Adrenal gland (tissue), 9 donors: ENCODE measurements at regions not wholly inside any gene's neighbourhood (a gene's known extent, or its start where the extent isn't known, plus 50 kb on each side); places are given as distances from the start of the nearest gene placed in this dataset.

Experiments used
- DNase-seq, 7 donors: peaks; one replicate each; pipeline ENCODE4 v3.0.0-alpha.2; 2019 to 2020
- H3K27ac ChIP-seq, 5 donors: fragments of 200-600 bp; sonication (generic) in 4 of 5; 1 replicate in 3 of 5; 2 replicates in 2 of 5; pipeline versions ENCODE4 v1.5.1 to v1.8.0; 2016 to 2020; ENCODE audit warnings: mild to moderate bottlenecking in 1 of 5
- H3K27me3 ChIP-seq: fragments of 200-600 bp; 2 replicates; pipeline ENCODE4 v1.8.0; 2021
- H3K36me3 ChIP-seq, 2 donors: fragments of 200-600 bp; replicated peaks in 1 of 2; 1 replicate in 1 of 2; 2 replicates in 1 of 2; pipeline versions ENCODE4 v1.5.1 to v1.8.0; 2018 to 2022
- H3K4me1 ChIP-seq, 2 donors: fragments of 200-600 bp; replicated peaks in 1 of 2; 1 replicate in 1 of 2; 2 replicates in 1 of 2; pipeline versions ENCODE4 v1.5.1 to v1.8.0; 2018 to 2021
- H3K4me3 ChIP-seq, 4 donors: fragments of 200-600 bp; sonication (generic) in 3 of 4; one replicate each; pipeline ENCODE4 v1.5.1; 2016 to 2018
- H3K9me3 ChIP-seq, 3 donors: fragments of 200-600 bp; sonication (generic) in 1 of 3; replicated peaks in 1 of 3; 1 replicate in 2 of 3; 2 replicates in 1 of 3; pipeline versions ENCODE4 v1.5.1 to v1.8.0; 2016 to 2021
- CTCF ChIP-seq, 6 experiments: fragments of 450-650 bp in 4 of 6; fragments of 200-600 bp in 2 of 6; sonication (generic) in 1 of 6; IDR thresholded peaks; 1 replicate in 5 of 6; 2 replicates in 1 of 6; pipeline versions ENCODE4 v1.5.1 to v1.8.0; 2016 to 2021; ENCODE audit warnings: antibody characterized with exemption in 6 of 6, mild to moderate bottlenecking in 2 of 6, moderate library complexity in 1 of 6
- POLR2A ChIP-seq, 2 donors: fragments of 450-650 bp; IDR thresholded peaks; one replicate each; pipeline ENCODE4 v1.6.1; 2017; ENCODE audit warnings: antibody characterized with exemption in 2 of 2, mild to moderate bottlenecking in 2 of 2, moderate library complexity in 1 of 2
- WGBS, 4 donors: extraction: QIAGEN DNeasy Blood & Tissue Kit in 2 of 4; methylation state at CpG; one replicate each; pipeline versions ENCODE4 v1.1.5 to v1.1.7; 2013 to 2017; 5-methylcytosine and 5-hydroxymethylcytosine counted together
- intact Hi-C, 2 donors: fragments of 100-400 bp; cut with DNase I; formaldehyde crosslinking; loops; one replicate each; pipeline versions ENCODE4 v1.14.1 to v1.15.0; 2022 to 2023
- donor health status: healthy with polysubstance abuse.
- donor health status: Bipolar disorder and iron deficiency.
- donor health status: DM: yes; HTN: yes; CAD: no.
- donor health status: DM: no; HTN: no; CAD: no.
- donor health status: DM: no; HTN: no; CAD: no.

GRCh38 chr4:132395561-132395960 is 753.5 kb upstream of the PCDH10 start:
- H3K4me3 ChIP-seq = no peak overlapping the region
- no peaks in the 10 kb centered on the region for H3K4me1 ChIP-seq
- intact Hi-C loops = no loop called here
- H3K9me3 ChIP-seq = peaks cover 0 to 3% (median 0%) of the 10 kb centered on the region in 3 donors
- no peaks in the 10 kb centered on the region for H3K27me3 ChIP-seq
- TF ChIP-seq POLR2A (IDR thresholded peaks at IDR 0.05) (no peak), CTCF (IDR thresholded peaks at IDR 0.05) (no peak)
- 38 to 52% (median 45%) methylated on average over 1 of the region's 1 CpG for WGBS, 4 donors
- H3K36me3 ChIP-seq = no peaks in the 10 kb centered on the region
- H3K27ac ChIP-seq = no peak overlapping the region
- DNase-seq = no peak

- no peak for TF ChIP-seq POLR2A (IDR thresholded peaks at IDR 0.05)
- no peak for TF ChIP-seq CTCF (IDR thresholded peaks at IDR 0.05)
- Histone ChIP-seq H3K27ac (no peak overlapping the region), H3K36me3 (no peaks in the 10 kb centered on the region), H3K4me1 (no peaks in the 10 kb centered on the region), H3K4me3 (no peak overlapping the region), H3K9me3 (peaks cover 0 to 3% (median 0%) of the 10 kb centered on the region in 3 donors), H3K27me3 (no peaks in the 10 kb centered on the region)
- no peak for DNase-seq
- 47 to 63% (median 59%) methylated on average over 1 of the region's 1 CpG for WGBS, 4 donors
- intact Hi-C loops = no loop called here
These were observed 752.5 kb upstream of the PCDH10 start for GRCh38 chr4:132396636-132397035.

DNA sequence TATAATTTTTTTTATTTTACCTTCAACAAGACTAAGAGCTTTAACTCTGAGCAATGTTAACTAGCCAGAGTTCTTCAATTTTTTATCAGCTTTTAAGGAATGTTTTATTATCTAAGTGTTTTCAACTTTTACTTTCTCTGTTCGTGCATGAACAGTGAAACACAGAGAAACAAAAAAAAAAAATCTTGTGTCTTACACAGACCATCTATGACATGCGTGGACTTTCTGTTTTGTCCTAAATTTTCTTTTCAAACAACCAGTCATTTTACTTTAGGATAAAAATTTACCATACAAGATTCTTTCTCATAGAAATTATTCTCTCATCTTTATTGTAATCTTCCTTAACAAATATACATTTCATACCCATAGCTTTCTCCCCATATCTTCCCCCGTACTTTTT is 731.9 kb upstream of the PCDH10 start:
- no peaks in the 10 kb centered on the region for H3K4me1 ChIP-seq
- 68 to 81% (median 75%) methylated on average over 3 of the region's 3 CpGs for WGBS, 4 donors
- no peak overlapping the region for H3K27ac ChIP-seq
- no peak for DNase-seq
- H3K9me3 ChIP-seq = no peaks in the 10 kb centered on the region
- no peaks in the 10 kb centered on the region for H3K36me3 ChIP-seq
- no peak overlapping the region for H3K4me3 ChIP-seq
- H3K27me3 ChIP-seq = no peaks in the 10 kb centered on the region
- TF ChIP-seq POLR2A (IDR thresholded peaks at IDR 0.05) = no peak
- TF ChIP-seq CTCF (IDR thresholded peaks at IDR 0.05) = no peak
- intact Hi-C loops = no loop called here

DNA sequence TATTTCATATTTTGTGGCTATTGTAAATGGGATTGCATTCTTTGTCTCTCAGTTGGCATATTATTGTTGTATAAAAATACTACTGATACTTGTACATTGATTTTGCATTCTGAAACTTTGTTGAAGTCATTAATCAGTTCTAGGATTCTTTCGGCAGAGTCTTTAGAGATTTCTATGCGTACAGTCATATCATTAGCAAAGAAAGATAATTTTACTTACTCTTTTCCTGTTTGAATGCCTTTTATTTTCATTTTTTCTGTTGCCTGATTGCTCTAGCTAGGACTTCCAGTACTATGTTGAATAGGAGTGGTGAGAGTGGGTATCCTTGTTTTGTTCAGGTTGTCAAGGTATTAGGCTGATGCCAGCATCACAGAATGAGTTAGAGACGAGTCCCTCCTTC is 722.0 kb upstream of the PCDH10 start:
- intact Hi-C loops = no loop called here
- Histone ChIP-seq H3K27ac (no peak overlapping the region), H3K9me3 (no peaks in the 10 kb centered on the region), H3K4me3 (no peak overlapping the region), H3K4me1 (no peaks in the 10 kb centered on the region), H3K36me3 (no peaks in the 10 kb centered on the region), H3K27me3 (no peaks in the 10 kb centered on the region)
- no peak for TF ChIP-seq CTCF (IDR thresholded peaks at IDR 0.05)
- TF ChIP-seq POLR2A (IDR thresholded peaks at IDR 0.05) = no peak
- no peak for DNase-seq
- 71 to 85% (median 80%) methylated on average over 3 of the region's 3 CpGs for WGBS, 4 donors
